Peyer's patch (tissue), 4 donors: ENCODE measurements at regions not wholly inside any gene's neighbourhood (a gene's known extent, or its start where the extent isn't known, plus 50 kb on each side); places are given as distances from the start of the nearest gene placed in this dataset.

ENCODE experiments used
- CTCF ChIP-seq, 6 experiments: fragments of 450-650 bp in 4 of 6; fragments of 200-600 bp in 2 of 6; sonication (generic) in 1 of 6; IDR thresholded peaks; one replicate each; pipeline ENCODE4 v1.5.1; 2017 to 2019; ENCODE audit warnings: antibody characterized with exemption in 6 of 6, mild to moderate bottlenecking in 3 of 6, moderate library complexity in 1 of 6
- POLR2A ChIP-seq, 2 donors: fragments of 450-650 bp; IDR thresholded peaks; one replicate each; pipeline ENCODE4 v1.5.1; 2017; ENCODE audit warnings: antibody characterized with exemption in 2 of 2, mild to moderate bottlenecking in 2 of 2, moderate library complexity in 2 of 2

GRCh38 chr4:180448306-180448705 lies 1794.9 kb upstream of the TENM3 start:
- TF ChIP-seq POLR2A (IDR thresholded peaks at IDR 0.05), result no peak
- TF ChIP-seq CTCF (IDR thresholded peaks at IDR 0.05), result no peak
